HepG2 (cell line): ENCODE measurements at regions not wholly inside any gene's neighbourhood (a gene's known extent, or its start where the extent isn't known, plus 50 kb on each side); places are given as distances from the start of the nearest gene placed in this dataset.

Experiments
- MYNN ChIP-seq: sonication (generic); formaldehyde crosslinking; IDR thresholded peaks from 2 replicates; pipeline ENCODE4 v1.4.0; 2020; ENCODE audit warnings: mild to moderate bottlenecking, low read depth, missing genetic modification reagents
- SRF ChIP-seq: IDR thresholded peaks from 2 replicates; pipeline ENCODE4 v1.6.1; 2011; ENCODE audit warnings: mild to moderate bottlenecking, low read depth, low read length, moderate library complexity
- ZNF362 ChIP-seq: sonication (generic); formaldehyde crosslinking; IDR thresholded peaks from 2 replicates; pipeline ENCODE4 v1.4.0; 2020; ENCODE audit warnings: missing genetic modification reagents, mild to moderate bottlenecking, borderline replicate concordance
- ZNF569 ChIP-seq: sonication (generic); formaldehyde crosslinking; IDR thresholded peaks from 2 replicates; pipeline ENCODE4 v1.5.0; 2020; ENCODE audit warnings: mild to moderate bottlenecking, missing genetic modification reagents, moderate library complexity, borderline replicate concordance

GRCh38 chr1:18535391-18536210, 54.9 kb downstream of the KLHDC7A start:
- no peak for TF ChIP-seq ZNF569 (CRISPR knock-in tag)
- no peak for TF ChIP-seq SRF
- TF ChIP-seq MYNN (CRISPR knock-in tag) = no peak
- TF ChIP-seq ZNF362 (CRISPR knock-in tag) = no peak
